Forelimb muscle (tissue), 1 donor: ENCODE measurements at regions not wholly inside any gene's neighbourhood (a gene's known extent, or its start where the extent isn't known, plus 50 kb on each side); places are given as distances from the start of the nearest gene placed in this dataset.

Source experiments
- DNase-seq: peaks from one replicate; pipeline ENCODE4 v3.0.0-alpha.2; 2013; ENCODE audit warnings: low read depth

DNA sequence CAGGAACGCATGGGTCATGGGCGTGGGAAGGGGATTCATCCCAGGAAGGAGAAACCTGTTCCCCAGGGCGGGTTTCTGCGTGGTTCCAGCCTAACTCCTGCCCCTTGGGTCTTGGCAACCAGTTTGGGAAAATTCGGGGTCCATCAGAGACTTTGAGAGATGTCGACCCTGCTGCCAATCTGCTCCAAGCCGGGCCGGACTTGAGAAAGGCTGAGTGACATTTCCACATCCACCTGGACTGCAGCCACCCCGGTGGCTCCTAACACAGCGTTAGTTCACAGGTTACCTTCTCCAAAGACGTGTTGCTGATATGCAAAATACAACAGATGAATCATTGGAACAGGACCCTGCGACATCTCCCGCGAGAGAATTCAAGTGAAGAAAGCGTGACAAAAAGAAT is 627.2 kb downstream of the IRX1 start:
- no peak for DNase-seq

DNA sequence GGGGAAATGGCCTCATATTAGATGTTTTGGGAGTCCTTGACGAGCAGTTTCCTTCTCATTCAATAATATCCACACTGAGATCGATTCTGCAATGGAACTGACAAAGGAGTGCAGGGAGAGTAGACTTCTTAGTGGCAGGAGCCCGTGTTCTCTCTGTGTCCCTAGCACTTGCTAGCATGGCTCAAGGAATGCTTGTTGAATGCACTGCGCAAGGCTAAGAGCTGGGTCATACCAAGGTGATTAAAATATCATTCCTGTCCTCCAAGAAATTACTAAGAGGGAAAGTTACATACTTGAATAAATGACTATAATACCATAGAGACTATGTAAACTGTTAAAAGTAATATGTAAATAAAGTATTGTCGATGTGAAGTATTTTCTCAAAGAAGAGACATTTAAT is 630.1 kb downstream of the IRX1 start:
- no peak for DNase-seq

DNA sequence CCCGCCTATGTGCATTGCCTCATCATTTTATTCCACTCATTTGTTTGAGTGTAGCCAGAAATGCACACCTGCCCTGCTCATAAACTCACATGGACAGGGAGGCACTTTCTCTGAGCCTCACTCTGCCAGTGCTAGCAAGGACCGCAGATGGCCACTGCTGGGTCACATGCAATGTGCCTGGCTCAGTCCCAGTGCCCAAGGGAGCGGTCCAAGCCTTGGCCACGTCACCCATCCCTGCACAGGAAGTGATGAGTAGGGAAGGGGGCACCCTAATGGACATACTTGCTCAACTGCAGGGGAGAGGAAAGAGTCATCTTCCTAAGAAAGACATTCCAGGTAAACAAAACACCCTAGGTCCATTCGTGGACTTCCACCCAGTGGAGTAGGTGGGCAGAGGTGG is 630.9 kb downstream of the IRX1 start:
- no peak for DNase-seq

DNA sequence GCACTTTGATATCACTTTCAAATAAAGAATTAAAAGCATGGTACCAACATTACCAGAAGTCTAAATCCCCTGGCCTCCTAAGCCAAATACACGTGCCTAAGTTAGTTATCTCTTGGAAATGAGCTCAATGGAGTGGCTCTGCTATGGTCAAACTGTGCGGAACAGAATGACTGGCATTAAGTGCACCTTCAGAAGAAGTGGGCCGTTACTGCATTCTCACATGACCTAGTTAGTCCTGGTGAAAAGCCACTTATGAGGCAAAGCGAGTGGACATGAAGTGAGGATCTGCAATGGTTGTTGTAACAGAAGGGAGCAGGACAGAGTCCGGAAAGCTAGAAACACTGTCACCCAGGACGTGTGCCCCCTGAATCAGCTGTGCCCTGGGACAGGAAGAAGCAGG is 633.1 kb downstream of the IRX1 start:
- DNase-seq = no peak

DNA sequence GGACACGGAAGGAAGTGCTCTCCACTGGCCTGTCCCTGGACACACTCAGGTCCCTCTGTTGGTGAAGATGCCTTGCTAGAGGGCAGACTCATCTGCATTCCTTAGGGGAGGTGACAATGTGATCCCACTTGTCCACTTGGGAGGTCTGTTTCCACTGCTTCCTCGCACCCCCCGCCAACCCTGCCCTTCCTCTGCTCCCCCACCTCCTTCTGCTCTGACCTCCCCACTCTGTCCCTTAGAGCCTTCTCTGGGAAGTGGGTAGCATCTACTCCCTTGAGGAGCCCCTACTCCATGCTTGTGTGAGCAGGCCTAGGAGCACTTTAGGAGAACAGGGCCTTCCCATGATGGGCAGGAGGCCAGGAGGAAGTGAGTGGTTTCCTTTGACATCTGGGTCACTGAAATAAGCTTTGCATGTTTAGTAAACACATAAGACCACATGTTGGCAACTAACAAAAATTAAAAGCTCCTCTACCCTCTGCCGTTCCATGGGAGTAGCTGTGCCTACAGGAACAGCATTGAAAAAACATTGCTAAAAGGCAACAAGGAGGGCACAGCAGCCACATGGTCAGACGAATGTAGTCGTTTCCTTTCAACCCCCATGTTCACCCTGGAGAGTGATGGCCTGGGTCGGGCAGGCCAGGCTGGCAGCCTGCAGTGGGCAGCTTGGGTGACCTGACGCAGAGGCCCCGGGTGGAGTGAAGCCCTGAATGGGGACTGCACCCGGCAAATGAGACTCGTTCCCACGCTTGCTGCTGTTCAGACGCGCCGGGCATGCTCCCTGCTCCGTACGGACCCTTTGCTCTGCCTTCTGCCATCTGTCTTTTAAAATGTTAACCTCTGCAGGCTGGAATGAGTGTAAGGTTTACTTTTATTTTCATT is 634.0 kb downstream of the IRX1 start:
- no peak for DNase-seq

DNA sequence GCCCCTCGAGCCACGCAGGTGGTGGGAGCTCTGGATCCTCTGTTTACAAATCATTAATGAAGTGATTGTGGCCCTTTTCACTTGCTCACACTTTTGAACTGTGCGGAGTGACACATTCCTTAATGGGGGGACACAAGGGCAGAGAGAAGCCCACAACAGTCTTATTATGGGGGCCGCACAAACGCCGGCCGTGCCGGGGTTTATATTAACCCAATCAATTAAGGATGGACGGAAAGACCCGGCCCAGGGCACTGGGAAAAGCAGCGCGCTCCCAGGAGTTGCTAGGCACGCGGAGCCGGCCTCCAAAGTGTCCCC is 634.8 kb downstream of the IRX1 start:
- no peak for DNase-seq

DNA sequence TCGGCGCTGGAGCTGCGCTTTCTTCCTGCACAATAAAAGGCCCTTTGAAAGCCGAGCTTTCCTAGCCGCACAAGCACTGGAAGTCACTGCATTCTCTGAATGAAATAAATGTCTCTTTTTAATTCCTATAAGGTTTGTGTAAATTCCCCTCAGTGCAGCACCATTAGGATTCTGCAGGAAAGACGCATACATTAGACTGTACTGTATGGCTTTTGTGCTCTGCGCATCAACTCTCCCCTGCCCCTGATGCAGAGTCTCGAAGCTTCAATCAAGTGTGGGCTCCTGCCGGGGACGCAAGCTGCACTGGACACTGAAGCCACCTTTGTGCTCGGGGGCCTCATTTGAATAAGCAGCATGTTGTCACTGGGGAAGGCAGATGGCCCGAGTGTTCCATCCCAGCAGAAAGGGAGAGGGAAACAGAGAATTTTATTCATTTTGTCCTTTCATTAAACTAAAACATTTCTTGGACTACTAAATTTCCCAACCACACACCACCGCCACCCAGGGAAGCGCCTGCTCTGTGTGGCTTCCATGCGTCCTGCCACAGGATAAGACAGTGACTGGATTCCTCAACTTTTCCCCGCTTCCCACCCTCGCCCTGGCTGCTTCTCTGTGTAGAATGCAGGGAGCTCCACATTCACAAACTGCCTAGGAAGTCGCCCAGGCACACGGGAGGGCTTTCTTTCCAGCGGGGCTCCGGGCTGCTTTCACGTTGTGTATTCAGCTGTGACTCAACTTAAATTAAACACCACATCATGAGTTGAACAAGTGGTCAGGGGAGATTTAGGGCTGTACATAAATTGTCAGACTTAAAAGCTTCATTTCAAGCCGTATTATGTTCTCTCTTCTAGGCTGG is 635.4 kb downstream of the IRX1 start:
- no peak for DNase-seq

DNA sequence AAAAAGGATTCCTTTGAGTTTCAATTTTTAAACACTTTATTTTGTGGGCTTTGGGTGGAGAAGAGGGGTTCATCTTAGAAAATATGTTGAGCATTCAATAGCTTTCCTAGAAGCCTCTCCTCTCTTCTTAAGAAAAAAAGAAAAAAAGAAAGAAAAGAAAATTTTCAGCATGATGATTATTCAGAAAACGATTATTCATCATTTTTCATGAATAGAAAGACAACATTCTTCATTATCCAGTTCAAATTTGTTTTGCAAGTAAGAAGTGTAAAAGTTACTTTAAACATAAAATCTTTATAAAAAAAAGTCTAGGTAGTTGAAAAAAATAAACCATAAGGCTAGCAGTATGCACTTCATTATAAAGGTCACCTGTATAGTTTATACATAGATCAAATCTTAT is 636.5 kb downstream of the IRX1 start:
- DNase-seq = no peak

DNA sequence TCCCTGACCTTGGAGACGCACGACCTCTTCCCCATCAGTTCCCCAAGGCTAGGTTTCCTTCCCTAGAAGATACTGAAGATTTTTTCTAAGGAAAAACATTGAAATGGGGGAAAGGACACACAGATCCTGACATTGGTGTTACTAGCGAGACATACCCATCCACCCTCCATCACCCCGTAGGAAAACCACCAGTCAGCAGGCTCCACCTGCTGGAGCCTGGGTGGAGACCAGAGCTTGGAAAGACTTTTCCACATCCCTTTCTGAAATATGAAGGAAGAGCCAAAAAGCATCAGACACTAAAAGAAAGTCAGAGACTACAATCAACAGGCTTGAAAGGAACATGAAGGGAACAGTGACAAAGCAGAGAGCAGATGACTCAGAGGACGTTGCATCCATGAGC is 638.0 kb downstream of the IRX1 start:
- DNase-seq = no peak

DNA sequence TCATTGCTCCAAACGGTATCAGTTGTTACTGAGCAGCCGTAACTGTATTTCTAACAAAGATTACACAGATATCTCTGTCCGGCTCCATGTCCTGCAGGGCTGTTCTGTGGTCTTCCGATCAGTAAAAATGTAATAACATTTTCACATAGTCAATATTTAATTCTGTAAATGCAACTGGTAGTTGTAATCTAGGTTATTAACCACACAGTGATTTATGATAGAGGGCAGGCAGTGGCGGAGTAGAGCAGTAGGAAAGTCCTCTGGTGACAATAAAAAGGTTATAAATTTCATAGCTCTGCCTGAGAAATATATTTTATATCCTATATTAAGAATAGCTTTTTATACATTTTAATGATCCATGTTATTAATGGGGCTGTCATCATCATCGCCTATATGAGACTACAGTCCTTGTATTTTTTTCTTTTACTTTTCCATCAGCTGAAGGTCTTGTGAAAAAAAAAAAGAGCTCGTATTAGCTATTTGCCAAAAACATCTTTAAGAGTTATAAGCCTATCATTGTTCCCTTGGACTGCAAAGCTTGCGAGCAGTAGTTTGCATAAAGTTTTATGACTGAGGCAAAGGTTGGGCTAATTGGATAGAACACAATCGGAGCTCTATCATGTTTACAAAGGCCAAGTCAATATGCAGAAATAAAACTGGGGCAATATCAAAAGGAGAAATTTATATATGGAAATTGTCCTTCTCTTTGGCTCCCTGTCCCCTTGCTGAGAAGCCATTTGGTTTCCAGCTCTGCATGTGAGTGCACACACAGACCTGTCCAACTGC is 648.0 kb downstream of the IRX1 start:
- no peak for DNase-seq

DNA sequence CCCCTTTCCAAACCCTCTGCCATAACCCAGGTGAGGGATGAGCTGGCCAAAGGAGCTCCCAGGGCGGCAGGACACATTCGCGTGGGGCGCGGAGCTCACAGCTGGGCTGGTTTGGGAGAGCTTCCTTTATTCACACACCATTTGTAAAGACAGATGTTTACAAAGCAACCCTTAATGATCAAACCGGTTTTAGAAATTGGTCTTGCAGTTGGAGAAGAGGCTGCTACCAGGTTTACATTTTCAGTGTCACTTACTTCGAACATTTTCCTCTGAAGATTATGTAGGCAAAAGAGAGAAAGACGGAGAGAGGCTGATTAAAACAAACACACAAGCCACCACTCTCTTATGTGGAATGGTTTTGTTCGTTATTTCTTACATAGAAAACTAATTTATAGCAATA is 648.7 kb downstream of the IRX1 start:
- no peak for DNase-seq

DNA sequence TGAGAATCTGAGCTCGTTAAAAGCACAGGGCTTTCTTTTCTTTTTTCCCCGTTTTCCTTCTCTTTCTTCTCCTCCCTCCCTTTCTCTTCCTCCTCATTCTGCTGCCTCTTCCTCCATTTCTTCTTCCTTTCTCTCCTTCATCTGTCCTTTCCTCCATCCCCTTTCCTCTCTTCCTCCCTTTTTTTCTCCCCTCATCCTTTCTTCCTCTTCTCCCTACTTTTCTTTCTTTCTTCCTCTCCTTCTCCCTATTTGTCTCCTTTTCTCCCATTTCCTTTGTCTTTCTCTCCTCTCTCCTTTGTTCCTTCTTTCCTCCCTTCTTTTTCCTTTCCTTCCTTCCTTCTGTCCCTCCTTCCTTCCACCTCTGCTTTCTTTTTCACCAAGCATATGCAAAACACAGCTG is 649.4 kb downstream of the IRX1 start:
- no peak for DNase-seq

DNA sequence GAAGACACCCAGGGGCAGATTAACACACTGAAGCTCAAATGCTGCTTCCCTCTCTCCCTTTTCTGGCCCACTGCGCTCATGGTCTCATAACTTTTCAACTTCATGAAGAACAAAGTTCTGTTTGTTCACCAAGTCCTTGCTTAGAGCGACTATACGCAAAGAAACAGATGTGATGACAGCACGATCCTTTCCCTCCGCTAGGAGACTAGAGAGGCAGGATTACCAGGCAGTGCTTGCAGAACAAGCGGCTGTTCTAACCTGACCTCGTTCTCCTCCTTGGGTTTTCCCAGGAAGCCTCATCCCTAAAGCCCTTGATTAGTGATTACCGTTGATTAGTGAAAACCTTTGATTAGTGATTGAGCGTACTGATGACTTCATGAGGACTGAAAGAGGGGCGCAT is 649.9 kb downstream of the IRX1 start:
- no peak for DNase-seq

DNA sequence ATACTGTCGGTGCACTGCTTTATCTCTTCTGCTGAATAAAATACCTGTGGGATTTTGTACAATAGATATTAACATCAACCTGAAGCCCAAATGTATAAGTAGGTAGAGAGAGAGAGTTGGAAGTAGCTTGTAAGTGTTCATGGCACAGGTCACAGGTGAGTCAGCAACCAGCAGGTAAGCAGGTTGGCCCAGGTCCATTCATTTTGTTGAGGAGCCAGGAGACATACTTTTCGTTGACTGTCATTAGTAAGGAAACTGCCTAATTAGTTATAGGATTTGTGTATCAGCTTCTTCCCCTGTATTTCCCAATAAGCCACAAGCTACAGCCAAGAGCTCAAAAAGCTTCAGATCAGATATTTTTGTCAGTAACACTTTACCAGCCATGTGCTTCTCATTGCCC is 650.8 kb downstream of the IRX1 start:
- DNase-seq = no peak

DNA sequence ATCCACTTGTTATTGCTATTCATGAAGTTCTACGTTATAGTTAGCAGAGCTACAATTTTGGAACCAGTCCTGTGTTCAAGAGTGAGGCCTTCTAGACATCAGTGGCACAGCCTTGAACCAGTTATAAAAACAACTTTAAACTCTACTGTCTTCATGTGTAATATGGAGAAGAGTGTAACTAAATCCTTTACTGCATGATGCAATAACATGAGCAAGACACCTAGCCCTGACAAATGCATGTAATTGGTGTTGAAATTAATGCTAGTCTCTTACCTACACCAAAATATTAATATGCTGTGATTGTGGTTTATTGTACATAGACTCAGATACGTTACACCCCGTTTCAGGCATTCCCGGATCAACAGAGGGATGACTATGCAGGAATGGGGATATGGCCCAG is 654.6 kb downstream of the IRX1 start:
- no peak for DNase-seq

DNA sequence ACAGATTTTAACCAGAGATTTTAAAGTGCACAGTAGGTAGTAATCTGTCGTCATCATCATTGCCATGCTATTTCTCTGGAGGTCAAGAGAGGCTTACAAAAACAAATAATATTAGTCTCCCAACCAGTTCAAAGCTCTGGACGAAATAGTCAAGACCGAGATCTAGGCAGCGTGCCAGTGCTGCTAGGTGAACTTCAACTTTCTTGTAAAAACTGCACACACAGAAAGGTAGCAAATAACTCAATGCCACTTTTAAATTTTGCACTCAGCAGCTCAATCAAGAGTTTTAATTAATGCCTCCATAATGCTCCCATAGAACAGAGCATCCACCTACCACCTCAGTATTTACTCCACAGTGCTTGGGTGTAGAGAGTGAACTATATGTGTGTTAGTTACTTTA is 656.8 kb downstream of the IRX1 start:
- no peak for DNase-seq

DNA sequence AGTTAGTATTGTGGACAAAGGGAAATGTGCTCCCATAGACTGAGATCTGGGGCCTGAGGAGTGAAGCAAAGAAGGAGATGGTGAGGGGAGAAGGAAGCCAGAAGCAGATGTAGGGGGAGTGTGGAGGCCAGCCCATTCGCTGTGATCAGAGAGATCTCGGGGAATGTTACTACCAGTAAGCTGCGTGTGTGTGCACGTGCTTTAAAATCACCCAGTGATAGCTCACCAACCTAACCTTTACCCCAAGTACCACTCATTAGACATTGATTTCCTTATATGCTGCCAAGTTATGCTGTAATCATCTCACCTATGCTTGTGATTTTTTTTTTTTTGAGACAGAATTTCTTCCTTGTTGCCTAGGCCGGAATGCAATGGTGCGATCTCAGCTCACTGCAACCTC is 659.1 kb downstream of the IRX1 start:
- no peak for DNase-seq

DNA sequence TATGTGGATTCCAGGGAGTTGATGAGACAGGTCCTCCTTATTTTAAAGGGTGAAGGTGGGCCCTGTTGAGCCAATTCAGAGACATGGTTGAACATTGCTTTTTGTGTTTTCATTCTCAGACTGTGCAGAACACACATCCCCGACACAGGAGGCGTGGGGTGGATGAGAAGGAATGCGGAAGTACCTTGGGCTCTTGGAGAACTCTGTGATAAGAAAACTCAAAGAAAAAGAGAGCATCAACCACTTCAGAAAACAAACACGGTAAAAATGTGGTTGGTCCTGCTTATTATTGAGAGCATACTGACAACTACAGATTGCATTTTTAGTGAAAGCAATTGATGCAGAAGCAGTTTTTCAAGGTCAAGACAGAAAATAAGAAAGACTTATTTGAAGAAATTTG is 659.8 kb downstream of the IRX1 start:
- no peak for DNase-seq

DNA sequence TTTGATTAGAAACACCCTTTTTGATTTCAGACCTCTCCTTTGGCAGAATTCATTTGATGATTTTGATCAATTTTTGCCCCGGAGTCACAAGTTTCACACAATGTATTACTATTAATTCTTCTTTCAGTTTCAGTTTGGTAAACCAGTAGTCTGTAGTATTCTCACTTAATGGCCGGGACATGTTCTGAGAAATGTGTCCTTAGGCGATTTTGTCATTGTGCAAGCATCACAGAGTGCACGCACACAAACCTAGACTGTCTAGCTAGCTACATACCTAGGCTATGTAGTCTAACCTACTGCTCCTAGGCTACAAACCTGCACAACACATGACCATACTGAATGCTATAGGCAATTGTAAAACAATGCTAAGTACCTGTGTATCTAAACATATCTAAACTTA is 662.5 kb downstream of the IRX1 start:
- DNase-seq = no peak

DNA sequence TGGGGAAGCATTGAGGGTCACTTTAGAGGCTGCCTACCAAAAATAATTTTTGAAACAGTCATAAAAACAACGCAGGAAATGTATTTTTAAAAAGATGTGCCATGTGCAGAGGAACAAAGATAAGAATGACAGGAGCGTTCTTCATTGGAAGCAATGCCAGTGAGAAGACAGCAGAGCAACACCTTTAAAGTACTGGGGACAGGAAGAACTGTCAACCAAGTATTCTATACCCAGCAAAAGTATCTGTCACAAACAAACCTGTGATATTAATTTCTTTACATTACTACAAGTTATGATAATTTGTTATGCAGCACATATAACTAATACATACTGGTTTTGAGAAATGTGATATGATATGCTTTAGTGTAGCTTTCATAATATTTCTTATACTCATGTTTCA is 675.6 kb downstream of the IRX1 start:
- no peak for DNase-seq

DNA sequence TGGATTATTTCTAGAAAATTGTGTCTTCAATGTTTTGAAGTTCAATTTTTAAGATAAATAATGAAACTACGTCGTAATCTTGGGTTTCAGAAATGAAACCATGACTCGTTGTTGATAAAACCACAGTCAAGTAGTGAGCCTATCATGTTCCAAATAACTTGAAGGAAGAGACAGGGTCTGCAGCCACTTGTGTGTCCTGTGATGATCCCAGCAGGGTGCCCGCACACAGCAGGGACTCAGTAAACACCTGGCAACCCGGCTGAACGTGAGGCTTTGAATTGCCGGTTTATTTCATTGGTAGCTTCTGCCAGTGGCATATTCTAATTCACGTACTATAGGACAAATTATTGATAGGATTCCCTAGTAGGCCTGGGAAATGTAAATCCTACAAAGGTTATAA is 679.6 kb downstream of the IRX1 start:
- no peak for DNase-seq

DNA sequence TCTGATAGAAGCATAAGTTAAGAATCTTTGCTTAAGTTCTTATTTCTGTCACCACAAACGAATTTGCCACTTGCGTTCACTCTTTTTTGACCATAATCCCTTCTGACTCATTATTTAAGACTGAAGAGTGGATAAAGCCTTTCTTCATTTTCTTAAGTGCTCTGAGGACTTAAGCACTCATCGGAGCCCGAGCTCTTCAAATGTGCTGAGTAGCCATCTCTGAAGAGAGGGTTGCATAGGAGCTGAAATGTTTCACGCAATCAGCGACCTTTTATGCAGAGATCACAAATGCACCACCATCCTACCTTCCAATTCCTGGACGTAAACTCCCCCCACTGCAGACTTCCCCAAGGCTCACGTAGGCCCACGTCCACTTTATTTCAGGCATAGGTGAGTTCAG is 699.2 kb downstream of the IRX1 start:
- no peak for DNase-seq
